GM12864 (cell line): ENCODE measurements at regions not wholly inside any gene's neighbourhood (a gene's known extent, or its start where the extent isn't known, plus 50 kb on each side); places are given as distances from the start of the nearest gene placed in this dataset.
"Not testable (repeated sequence)": the region's sequence is repeated elsewhere in the genome, so short reads cannot be mapped to it uniquely, and the experiment has no call there.

Experiments
- DNase-seq: peaks from one replicate; pipeline ENCODE4 v3.0.0-alpha.2; 2011; ENCODE audit warnings: low read depth
- H3K4me3 ChIP-seq: 2 replicates; pipeline ENCODE4 v1.5.1; 2011; ENCODE audit warnings: mild to moderate bottlenecking, low read depth, low read length, control low read depth
- CTCF ChIP-seq: IDR thresholded peaks from 2 replicates; pipeline ENCODE4 v1.5.1; 2011; ENCODE audit warnings: low read depth, mild to moderate bottlenecking, moderate library complexity, low read length, control low read depth, inconsistent platforms; ENCODE audit errors: missing control alignments

GRCh38 chr2:12554224-12555011 is 162.3 kb upstream of the TRIB2 start:
- H3K4me3 ChIP-seq = no peak overlapping the region
- no peak for TF ChIP-seq CTCF
- DNase-seq = no peak

DNA sequence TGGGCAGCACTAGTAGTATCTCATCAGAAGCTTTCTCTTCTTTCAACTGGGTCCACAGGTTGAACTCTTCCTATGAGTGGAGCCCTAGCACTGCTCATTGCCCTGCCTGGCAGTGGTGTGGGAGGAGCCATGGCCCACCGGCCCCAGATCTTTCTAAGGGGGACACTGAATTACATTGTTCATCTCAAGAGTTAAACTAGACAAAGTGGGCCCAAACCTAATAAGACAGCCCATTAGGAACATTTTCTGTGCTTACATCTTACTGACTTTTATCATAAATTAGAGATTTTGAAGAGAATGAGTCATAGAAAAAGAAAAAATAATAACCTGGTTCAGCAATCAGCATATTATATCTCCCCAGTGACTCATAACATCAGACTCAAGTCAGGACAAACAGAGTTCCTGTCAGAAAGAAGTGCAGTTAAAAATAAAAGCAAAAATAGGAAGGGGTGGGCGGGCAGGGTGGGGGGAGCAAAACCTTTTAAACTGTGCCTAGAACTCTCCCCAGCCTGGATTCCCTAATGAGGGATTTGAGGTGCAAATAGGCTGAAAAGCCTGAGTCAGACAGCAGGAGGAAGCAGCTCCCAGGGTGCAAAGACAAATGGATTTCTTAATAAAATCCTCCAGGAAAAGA is 161.6 kb upstream of the TRIB2 start:
- no peak for DNase-seq
- no peak for TF ChIP-seq CTCF
- no peak overlapping the region for H3K4me3 ChIP-seq

- no peak for TF ChIP-seq CTCF
- no peak for DNase-seq
- no peak overlapping the region for H3K4me3 ChIP-seq
Observed at GRCh38 chr2:12556762-12557161, 160.0 kb upstream of the TRIB2 start.

GRCh38 chr2:12557688-12558087 is 159.0 kb upstream of the TRIB2 start:
- no peak for TF ChIP-seq CTCF
- DNase-seq = no peak
- no peak overlapping the region for H3K4me3 ChIP-seq

DNA sequence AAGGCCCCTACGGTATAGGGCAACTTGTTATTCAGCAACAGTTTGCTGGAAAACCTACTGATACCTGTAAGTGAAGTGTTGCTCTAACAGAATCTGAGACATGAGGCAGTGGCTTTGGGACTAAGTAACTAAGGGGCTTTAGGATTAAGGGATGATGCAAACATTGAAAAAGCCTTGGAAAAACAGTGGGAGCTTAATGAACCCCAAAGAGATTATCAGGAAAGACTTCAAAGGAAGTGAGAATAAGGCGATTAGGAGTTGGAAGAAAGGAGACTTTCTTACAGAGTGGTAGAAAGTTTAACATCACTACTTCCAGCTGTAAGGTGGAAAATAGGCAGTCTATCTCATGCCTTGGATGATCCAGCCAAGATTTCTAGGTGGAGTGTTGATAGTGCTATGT is 158.2 kb upstream of the TRIB2 start:
- no peak for TF ChIP-seq CTCF
- DNase-seq = no peak
- H3K4me3 ChIP-seq = no peak overlapping the region

GRCh38 chr2:12560618-12561017 is 156.1 kb upstream of the TRIB2 start:
- no peak for TF ChIP-seq CTCF
- no peak overlapping the region for H3K4me3 ChIP-seq
- no peak for DNase-seq

GRCh38 chr2:12567411-12567810 is 149.3 kb upstream of the TRIB2 start:
- no peak for TF ChIP-seq CTCF
- DNase-seq = no peak
- no peak overlapping the region for H3K4me3 ChIP-seq

- not testable (repeated sequence) for DNase-seq, H3K4me3 ChIP-seq
Observed at GRCh38 chr2:12569510-12569909, 147.2 kb upstream of the TRIB2 start.

DNA sequence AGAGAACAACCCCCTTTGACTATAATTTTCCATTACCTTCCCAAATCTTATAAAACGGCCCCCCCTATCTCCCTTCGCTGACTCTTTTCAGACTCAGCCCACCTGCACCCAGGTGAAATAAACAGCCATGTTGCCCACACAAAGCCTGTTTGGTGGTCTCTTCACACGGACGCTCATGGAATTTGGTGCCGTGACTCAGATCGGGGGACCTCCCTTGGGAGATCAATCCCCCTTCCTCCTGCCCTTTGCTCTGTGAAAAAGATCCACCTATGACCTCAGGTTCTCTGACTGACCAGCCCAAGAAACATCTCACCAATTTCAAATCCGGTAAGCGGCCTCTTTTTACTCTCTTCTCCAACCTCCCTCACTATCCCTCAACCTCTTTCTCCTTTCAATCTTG is 146.8 kb upstream of the TRIB2 start:
- H3K4me3 ChIP-seq, DNase-seq: not testable (repeated sequence)
